ENCODE measurements at regions not wholly inside any gene's neighbourhood (a gene's known extent, or its start where the extent isn't known, plus 50 kb on each side); places are given as distances from the start of the nearest gene placed in this dataset.

DNA sequence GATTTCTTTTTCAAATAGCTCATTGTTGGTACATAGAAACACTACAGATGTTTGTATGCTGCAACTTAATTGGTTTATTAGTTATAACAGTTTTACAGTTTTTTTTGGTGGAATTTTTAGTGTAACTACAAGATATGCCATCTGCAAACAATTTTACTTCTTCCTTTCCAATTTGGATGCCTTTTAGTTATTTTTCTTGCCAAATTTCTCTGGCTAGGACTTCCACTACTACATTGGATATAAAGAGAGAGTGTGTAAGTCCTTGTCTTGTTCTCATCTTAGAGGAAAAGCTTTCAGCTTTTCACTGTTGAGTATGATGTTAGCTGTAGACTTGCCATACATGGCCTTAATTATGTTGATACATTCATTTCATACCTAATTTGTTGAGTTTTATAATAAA is 143.6 kb upstream of the EOMES start:
- no peak for TF ChIP-seq POLR2AphosphoS5 (IDR thresholded peaks at IDR 0.05)
- TF ChIP-seq, protein P1, sequence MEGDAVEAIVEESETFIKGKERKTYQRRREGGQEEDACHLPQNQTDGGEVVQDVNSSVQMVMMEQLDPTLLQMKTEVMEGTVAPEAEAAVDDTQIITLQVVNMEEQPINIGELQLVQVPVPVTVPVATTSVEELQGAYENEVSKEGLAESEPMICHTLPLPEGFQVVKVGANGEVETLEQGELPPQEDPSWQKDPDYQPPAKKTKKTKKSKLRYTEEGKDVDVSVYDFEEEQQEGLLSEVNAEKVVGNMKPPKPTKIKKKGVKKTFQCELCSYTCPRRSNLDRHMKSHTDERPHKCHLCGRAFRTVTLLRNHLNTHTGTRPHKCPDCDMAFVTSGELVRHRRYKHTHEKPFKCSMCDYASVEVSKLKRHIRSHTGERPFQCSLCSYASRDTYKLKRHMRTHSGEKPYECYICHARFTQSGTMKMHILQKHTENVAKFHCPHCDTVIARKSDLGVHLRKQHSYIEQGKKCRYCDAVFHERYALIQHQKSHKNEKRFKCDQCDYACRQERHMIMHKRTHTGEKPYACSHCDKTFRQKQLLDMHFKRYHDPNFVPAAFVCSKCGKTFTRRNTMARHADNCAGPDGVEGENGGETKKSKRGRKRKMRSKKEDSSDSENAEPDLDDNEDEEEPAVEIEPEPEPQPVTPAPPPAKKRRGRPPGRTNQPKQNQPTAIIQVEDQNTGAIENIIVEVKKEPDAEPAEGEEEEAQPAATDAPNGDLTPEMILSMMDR (IDR thresholded peaks at IDR 0.05 in 8 of 11, conservative IDR thresholded peaks at IDR 0.05 in 3 of 11) = no peak
